Esophagus squamous epithelium (tissue), 4 donors: ENCODE measurements at regions not wholly inside any gene's neighbourhood (a gene's known extent, or its start where the extent isn't known, plus 50 kb on each side); places are given as distances from the start of the nearest gene placed in this dataset.

Source experiments
- POLR2A ChIP-seq, 4 donors: fragments of 450-650 bp; IDR thresholded peaks; one replicate each; pipeline ENCODE4 v1.6.1; 2017; ENCODE audit warnings: antibody characterized with exemption in 4 of 4, mild to moderate bottlenecking in 4 of 4, moderate library complexity in 3 of 4
- TF ChIP-seq, protein P1 (sequence below), 6 experiments: fragments of 450-650 bp in 4 of 6; fragments of 200-600 bp in 2 of 6; sonication (generic) in 2 of 6; IDR thresholded peaks; one replicate each; pipeline ENCODE4 v1.5.1; 2016 to 2019; ENCODE audit warnings: antibody characterized with exemption in 6 of 6, mild to moderate bottlenecking in 4 of 6, moderate library complexity in 4 of 6

DNA sequence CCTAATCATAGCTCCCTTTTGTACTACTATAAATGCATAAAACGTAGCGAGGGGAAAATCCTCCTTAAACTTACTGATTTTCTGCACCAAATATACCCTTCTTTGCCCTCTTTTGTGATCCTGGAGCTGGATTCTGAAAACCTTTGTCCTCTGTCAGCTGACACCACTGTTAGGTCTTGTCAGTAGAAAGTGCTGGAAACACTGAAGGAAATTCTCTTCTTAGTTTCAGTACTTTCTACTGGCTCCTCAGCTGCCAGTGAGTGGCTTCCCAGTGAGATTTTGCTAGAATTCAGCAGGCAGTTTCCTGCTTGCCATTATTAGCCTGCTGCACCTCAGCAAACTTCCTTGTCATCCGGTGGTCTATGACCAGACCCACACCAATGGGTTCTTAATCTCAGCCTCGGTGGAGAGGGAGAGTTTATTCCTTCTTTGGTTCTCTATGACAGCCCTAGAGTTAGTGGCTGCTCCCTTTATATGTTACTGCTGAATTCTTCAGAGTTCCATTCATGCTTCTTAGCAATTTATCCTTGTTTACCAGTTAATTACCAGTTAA, 476.2 kb downstream of the FSCB start:
- TF ChIP-seq, protein P1, sequence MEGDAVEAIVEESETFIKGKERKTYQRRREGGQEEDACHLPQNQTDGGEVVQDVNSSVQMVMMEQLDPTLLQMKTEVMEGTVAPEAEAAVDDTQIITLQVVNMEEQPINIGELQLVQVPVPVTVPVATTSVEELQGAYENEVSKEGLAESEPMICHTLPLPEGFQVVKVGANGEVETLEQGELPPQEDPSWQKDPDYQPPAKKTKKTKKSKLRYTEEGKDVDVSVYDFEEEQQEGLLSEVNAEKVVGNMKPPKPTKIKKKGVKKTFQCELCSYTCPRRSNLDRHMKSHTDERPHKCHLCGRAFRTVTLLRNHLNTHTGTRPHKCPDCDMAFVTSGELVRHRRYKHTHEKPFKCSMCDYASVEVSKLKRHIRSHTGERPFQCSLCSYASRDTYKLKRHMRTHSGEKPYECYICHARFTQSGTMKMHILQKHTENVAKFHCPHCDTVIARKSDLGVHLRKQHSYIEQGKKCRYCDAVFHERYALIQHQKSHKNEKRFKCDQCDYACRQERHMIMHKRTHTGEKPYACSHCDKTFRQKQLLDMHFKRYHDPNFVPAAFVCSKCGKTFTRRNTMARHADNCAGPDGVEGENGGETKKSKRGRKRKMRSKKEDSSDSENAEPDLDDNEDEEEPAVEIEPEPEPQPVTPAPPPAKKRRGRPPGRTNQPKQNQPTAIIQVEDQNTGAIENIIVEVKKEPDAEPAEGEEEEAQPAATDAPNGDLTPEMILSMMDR (IDR thresholded peaks at IDR 0.05): no peak
- TF ChIP-seq POLR2A (IDR thresholded peaks at IDR 0.05): no peak
